Endothelial cell of umbilical vein (primary cell): ENCODE measurements at regions not wholly inside any gene's neighbourhood (a gene's known extent, or its start where the extent isn't known, plus 50 kb on each side); places are given as distances from the start of the nearest gene placed in this dataset.

Experiments used
- BruUV-seq: library from RNA; stranded (reverse); fragments of 400-500 nt; replicated peaks from 2 replicates; lab custom pipeline; 2021; lab: Mats Ljungman, UMichigan
- CTCF ChIA-PET: fragments of 300-600, 350-600 bp; sonication (Branson Sonifier 250); formaldehyde crosslinking; loops from one replicate; lab custom pipeline; 2021; ENCODE audit warnings: antibody characterized with exemption, inconsistent platforms; lab: Charles Lee
- POLR2A ChIA-PET: fragments of 300-600, 350-600 bp; sonication (Branson Sonifier 250); formaldehyde crosslinking; loops from one replicate; lab custom pipeline; 2021; ENCODE audit warnings: antibody characterized with exemption, inconsistent platforms; lab: Charles Lee
- DNase-seq: peaks from one replicate; pipeline ENCODE4 v3.0.0-alpha.2; 2011; ENCODE audit warnings: low read depth, low spot score
- FAIRE-seq: peaks from 2 replicates; lab custom pipeline; 2011; peaks lifted over from hg19 to GRCh38; lab: Jason Lieb, UNC
- H2AFZ ChIP-seq: 2 replicates; pipeline ENCODE4 v1.6.0; 2012; ENCODE audit warnings: low read depth, low read length, control low read depth, inconsistent platforms
- H3K27ac ChIP-seq: 2 replicates; pipeline ENCODE4 v1.5.1; 2011; ENCODE audit warnings: low read depth, mild to moderate bottlenecking, control low read depth, low read length, moderate library complexity; ENCODE audit not compliant: insufficient read depth
- H3K27me3 ChIP-seq, 2 experiments: 2 replicates each; pipeline versions ENCODE4 v1.6.0 to v1.6.1; 2011; ENCODE audit warnings: low read length in 2 of 2, mixed read lengths in 1 of 2; ENCODE audit not compliant: control insufficient read depth in 2 of 2, insufficient read depth in 2 of 2
- H3K36me3 ChIP-seq, 2 experiments: 2 replicates in 1 of 2; 3 replicates in 1 of 2; pipeline ENCODE4 v1.5.1; 2011; ENCODE audit warnings: low read length in 2 of 2, mild to moderate bottlenecking in 1 of 2, moderate library complexity in 1 of 2; ENCODE audit not compliant: control insufficient read depth in 2 of 2, insufficient read depth in 2 of 2; ENCODE audit errors: extremely low read depth in 1 of 2
- H3K4me1 ChIP-seq: 3 replicates; pipeline ENCODE4 v1.5.1; 2011; ENCODE audit warnings: mild to moderate bottlenecking, low read length; ENCODE audit not compliant: control insufficient read depth, insufficient read depth; ENCODE audit errors: extremely low read depth
- H3K4me2 ChIP-seq: 2 replicates; pipeline ENCODE4 v1.6.1; 2011; ENCODE audit warnings: low read length, control low read depth, mixed read lengths; ENCODE audit not compliant: insufficient read depth
- H3K4me3 ChIP-seq, 3 experiments: fragments of 200-600 bp in 1 of 3; sonication (generic), shearing (Covaris generic) in 1 of 3; replicated peaks in 1 of 3; 2 replicates each; pipeline ENCODE4 v1.5.1; 2011 to 2016; ENCODE audit warnings: control low read depth in 3 of 3, low read length in 3 of 3, mild to moderate bottlenecking in 2 of 3, inconsistent platforms in 1 of 3, low read depth in 1 of 3, moderate library complexity in 1 of 3; ENCODE audit not compliant: insufficient read depth in 1 of 3
- H3K79me2 ChIP-seq: 2 replicates; pipeline ENCODE4 v1.6.0; 2012; ENCODE audit warnings: low read length, inconsistent platforms; ENCODE audit not compliant: control insufficient read depth, insufficient read depth
- H3K9ac ChIP-seq: replicated peaks from 2 replicates; pipeline ENCODE3; 2011; ENCODE audit warnings: low read length, control low read depth; ENCODE audit not compliant: insufficient read depth; ENCODE audit errors: extremely low read depth
- H3K9me1 ChIP-seq: replicated peaks from 3 replicates; pipeline ENCODE4 v1.6.0; 2011; ENCODE audit warnings: mild to moderate bottlenecking, low read length; ENCODE audit not compliant: control insufficient read depth, insufficient read depth; ENCODE audit errors: extremely low read depth
- H3K9me3 ChIP-seq: replicated peaks from 2 replicates; pipeline ENCODE4 v1.5.1; 2012; ENCODE audit warnings: low read length, inconsistent platforms; ENCODE audit not compliant: control insufficient read depth, insufficient read depth
- H4K20me1 ChIP-seq: replicated peaks from 2 replicates; pipeline ENCODE3; 2011; ENCODE audit warnings: mild to moderate bottlenecking, low read length; ENCODE audit not compliant: control insufficient read depth, insufficient read depth; ENCODE audit errors: extremely low read depth
- EZH2 ChIP-seq: IDR thresholded peaks from 2 replicates; pipeline ENCODE4 v1.6.1; 2012; ENCODE audit warnings: borderline replicate concordance, low read depth, mild to moderate bottlenecking, moderate library complexity, low read length, inconsistent platforms; ENCODE audit not compliant: severe bottlenecking
- FOS ChIP-seq: IDR thresholded peaks from 2 replicates; pipeline ENCODE4 v1.6.1; 2011; ENCODE audit warnings: mild to moderate bottlenecking, low read length, moderate library complexity, borderline replicate concordance; ENCODE audit not compliant: insufficient read depth
- GATA2 ChIP-seq: IDR thresholded peaks from 2 replicates; pipeline ENCODE4 v1.7.0; 2011; ENCODE audit warnings: low read depth, mild to moderate bottlenecking, moderate library complexity, mixed read lengths, low read length; ENCODE audit not compliant: insufficient read length, insufficient read depth
- JUN ChIP-seq: IDR thresholded peaks from 2 replicates; pipeline ENCODE4 v1.6.1; 2011; ENCODE audit warnings: borderline replicate concordance, low read depth; ENCODE audit not compliant: insufficient read length, insufficient read depth
- MYC ChIP-seq: IDR thresholded peaks from one replicate; pipeline ENCODE4 v1.6.1; 2011; ENCODE audit warnings: mild to moderate bottlenecking, low read depth, low read length
- POLR2A ChIP-seq: IDR thresholded peaks from 2 replicates; pipeline ENCODE4 v1.6.1; 2012; ENCODE audit warnings: low read depth, mild to moderate bottlenecking, control low read depth, low read length
- POLR2AphosphoS5 ChIP-seq: IDR thresholded peaks from 2 replicates; pipeline ENCODE4 v1.6.1; 2012; ENCODE audit warnings: low read depth, mild to moderate bottlenecking, control low read depth, low read length, moderate library complexity; ENCODE audit not compliant: insufficient read depth
- dilution Hi-C: fragments of 300-500 bp; cut with MboI; formaldehyde crosslinking; loops from one replicate; pipeline ENCODE4 v1.15.0; 2019; ENCODE audit warnings: low sequenced_read_pairs; ENCODE audit not compliant: extremely low pct_ligation_motif_present
- intact Hi-C: fragments of 100-400 bp; cut with micrococcal nuclease; formaldehyde crosslinking; loops from one replicate; pipeline ENCODE4 v1.10.0; 2022
- TF ChIP-seq, protein P1 (sequence below): IDR thresholded peaks from 2 replicates; pipeline ENCODE4 v1.6.1; 2011; ENCODE audit not compliant: insufficient read depth, insufficient read length
- TF ChIP-seq, protein P2 (sequence below), 2 donors: IDR thresholded peaks; 1 replicate in 1 of 2; 2 replicates in 1 of 2; pipeline ENCODE4 v1.5.1; 2011; ENCODE audit warnings: low read length in 2 of 2, mild to moderate bottlenecking in 2 of 2, moderate library complexity in 2 of 2, control low read depth in 1 of 2, inconsistent platforms in 1 of 2, low read depth in 1 of 2; ENCODE audit not compliant: insufficient read depth in 1 of 2; ENCODE audit errors: extremely low read depth in 1 of 2

DNA sequence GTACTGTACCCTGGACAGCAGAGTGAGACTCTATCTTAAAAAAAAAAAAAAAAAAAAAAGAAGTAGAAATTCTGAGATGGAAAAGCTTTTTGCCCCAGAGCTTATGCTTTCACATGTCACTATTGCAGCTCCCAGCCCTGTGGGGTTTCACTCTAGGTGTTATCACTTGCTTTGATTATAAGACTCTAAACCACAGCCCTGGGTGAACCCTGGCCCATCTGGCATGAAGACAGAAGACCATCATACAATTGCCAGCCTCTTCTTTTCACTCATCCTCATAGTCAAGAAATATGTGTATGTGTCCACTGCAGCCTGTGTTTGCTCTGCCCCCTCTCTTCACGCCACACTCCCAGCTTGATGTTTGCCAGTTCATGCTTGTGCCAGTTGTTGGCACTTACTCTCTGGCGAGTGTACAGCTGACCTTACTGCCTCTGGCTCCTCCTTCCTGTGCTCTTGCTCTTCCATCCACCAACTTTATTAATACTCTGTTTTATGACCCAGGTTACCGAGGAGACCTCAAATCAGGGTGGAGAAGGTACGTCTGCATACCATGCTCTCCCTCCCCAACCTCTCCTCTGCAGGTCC, 136.7 kb upstream of the NCK2 start:
- ChIA-PET POLR2A (no interaction called here), CTCF (no interaction called here)
- Histone ChIP-seq H3K27me3 (no peaks in the 10 kb centered on the region), H3K4me1 (no peaks in the 10 kb centered on the region), H3K4me2 (no peak overlapping the region), H3K4me3 (no peak overlapping the region), H3K79me2 (no peaks in the 10 kb centered on the region), H3K27ac (no peak overlapping the region), H3K9me1 (no peaks in the 10 kb centered on the region), H3K36me3 (no peaks in the 10 kb centered on the region), H3K9ac (no peak overlapping the region), H4K20me1 (no peaks in the 10 kb centered on the region), H2AFZ (no peak overlapping the region), H3K9me3 (no peaks in the 10 kb centered on the region)
- DNase-seq: no peak
- dilution Hi-C loops (no loop called here), intact Hi-C loops (no loop called here)
- no peak for TF ChIP-seq POLR2A
- TF ChIP-seq, protein P1, sequence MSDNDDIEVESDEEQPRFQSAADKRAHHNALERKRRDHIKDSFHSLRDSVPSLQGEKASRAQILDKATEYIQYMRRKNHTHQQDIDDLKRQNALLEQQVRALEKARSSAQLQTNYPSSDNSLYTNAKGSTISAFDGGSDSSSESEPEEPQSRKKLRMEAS: no peak
- no peak for TF ChIP-seq GATA2
- TF ChIP-seq POLR2AphosphoS5: no peak
- no peak for TF ChIP-seq JUN
- TF ChIP-seq, protein P2, sequence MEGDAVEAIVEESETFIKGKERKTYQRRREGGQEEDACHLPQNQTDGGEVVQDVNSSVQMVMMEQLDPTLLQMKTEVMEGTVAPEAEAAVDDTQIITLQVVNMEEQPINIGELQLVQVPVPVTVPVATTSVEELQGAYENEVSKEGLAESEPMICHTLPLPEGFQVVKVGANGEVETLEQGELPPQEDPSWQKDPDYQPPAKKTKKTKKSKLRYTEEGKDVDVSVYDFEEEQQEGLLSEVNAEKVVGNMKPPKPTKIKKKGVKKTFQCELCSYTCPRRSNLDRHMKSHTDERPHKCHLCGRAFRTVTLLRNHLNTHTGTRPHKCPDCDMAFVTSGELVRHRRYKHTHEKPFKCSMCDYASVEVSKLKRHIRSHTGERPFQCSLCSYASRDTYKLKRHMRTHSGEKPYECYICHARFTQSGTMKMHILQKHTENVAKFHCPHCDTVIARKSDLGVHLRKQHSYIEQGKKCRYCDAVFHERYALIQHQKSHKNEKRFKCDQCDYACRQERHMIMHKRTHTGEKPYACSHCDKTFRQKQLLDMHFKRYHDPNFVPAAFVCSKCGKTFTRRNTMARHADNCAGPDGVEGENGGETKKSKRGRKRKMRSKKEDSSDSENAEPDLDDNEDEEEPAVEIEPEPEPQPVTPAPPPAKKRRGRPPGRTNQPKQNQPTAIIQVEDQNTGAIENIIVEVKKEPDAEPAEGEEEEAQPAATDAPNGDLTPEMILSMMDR (IDR thresholded peaks at IDR 0.05; ENCODE audit: extremely low read depth in 1 of 2, insufficient read depth in 1 of 2, low read depth in 1 of 2, low read length in 2 of 2): no peak
- TF ChIP-seq MYC: no peak
- no peak for TF ChIP-seq FOS
- TF ChIP-seq EZH2: no peak
- BruUV-seq: no TSS peak
- FAIRE-seq: no peak
